Thyroid gland (tissue), 4 donors: ENCODE measurements at regions not wholly inside any gene's neighbourhood (a gene's known extent, or its start where the extent isn't known, plus 50 kb on each side); places are given as distances from the start of the nearest gene placed in this dataset.

Source experiments
- CTCF ChIP-seq, 6 experiments: fragments of 200-600 bp in 3 of 6; fragments of 450-650 bp in 3 of 6; sonication (generic) in 3 of 6; IDR thresholded peaks; one replicate each; pipeline ENCODE4 v1.5.1; 2016 to 2019; ENCODE audit warnings: antibody characterized with exemption in 6 of 6, mild to moderate bottlenecking in 2 of 6, inconsistent platforms in 1 of 6, moderate library complexity in 1 of 6
- POLR2A ChIP-seq, 2 donors: fragments of 450-650 bp; IDR thresholded peaks; one replicate each; pipeline ENCODE4 v1.6.1; 2017; ENCODE audit warnings: antibody characterized with exemption in 2 of 2, mild to moderate bottlenecking in 2 of 2, moderate library complexity in 1 of 2

- no peak for TF ChIP-seq POLR2A (IDR thresholded peaks at IDR 0.05)
- no peak for TF ChIP-seq CTCF (IDR thresholded peaks at IDR 0.05)
Measured at GRCh38 chr4:177229331-177229730, 80.3 kb upstream of the NEIL3 start.
